ENCODE measurements at regions not wholly inside any gene's neighbourhood (a gene's known extent, or its start where the extent isn't known, plus 50 kb on each side); places are given as distances from the start of the nearest gene placed in this dataset.

DNA sequence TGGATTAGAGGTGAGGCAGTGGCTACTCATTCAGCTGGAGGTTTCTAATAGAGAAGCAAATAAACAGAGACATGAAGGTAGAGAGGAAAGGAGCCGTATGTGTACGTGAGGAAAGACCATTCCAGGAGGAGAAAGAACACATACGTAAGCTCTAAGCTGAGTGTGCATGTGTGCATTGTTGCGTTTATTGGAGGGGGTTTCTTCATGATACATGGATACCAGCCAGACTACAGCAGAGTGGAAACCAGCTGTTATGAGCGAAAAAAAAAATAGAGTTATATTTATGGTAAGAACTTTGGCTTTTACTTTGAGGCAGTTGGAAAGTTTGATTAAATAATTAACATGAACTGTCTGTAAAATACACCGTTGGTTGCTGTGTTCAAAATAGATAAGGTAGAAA lies 173.4 kb upstream of the RGS18 start:
- no peak for TF ChIP-seq EZH2 (IDR thresholded peaks at IDR 0.05; ENCODE audit: borderline replicate concordance)
- TF ChIP-seq, protein P1, sequence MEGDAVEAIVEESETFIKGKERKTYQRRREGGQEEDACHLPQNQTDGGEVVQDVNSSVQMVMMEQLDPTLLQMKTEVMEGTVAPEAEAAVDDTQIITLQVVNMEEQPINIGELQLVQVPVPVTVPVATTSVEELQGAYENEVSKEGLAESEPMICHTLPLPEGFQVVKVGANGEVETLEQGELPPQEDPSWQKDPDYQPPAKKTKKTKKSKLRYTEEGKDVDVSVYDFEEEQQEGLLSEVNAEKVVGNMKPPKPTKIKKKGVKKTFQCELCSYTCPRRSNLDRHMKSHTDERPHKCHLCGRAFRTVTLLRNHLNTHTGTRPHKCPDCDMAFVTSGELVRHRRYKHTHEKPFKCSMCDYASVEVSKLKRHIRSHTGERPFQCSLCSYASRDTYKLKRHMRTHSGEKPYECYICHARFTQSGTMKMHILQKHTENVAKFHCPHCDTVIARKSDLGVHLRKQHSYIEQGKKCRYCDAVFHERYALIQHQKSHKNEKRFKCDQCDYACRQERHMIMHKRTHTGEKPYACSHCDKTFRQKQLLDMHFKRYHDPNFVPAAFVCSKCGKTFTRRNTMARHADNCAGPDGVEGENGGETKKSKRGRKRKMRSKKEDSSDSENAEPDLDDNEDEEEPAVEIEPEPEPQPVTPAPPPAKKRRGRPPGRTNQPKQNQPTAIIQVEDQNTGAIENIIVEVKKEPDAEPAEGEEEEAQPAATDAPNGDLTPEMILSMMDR (IDR thresholded peaks at IDR 0.05; ENCODE audit: poor library complexity) = no peak
